A204.1 (cell line): ENCODE measurements at regions not wholly inside any gene's neighbourhood (a gene's known extent, or its start where the extent isn't known, plus 50 kb on each side); places are given as distances from the start of the nearest gene placed in this dataset.

Experiments used
- FAIRE-seq: peaks from 2 replicates; lab custom pipeline; 2012; peaks lifted over from hg19 to GRCh38; lab: Jason Lieb, UNC

DNA sequence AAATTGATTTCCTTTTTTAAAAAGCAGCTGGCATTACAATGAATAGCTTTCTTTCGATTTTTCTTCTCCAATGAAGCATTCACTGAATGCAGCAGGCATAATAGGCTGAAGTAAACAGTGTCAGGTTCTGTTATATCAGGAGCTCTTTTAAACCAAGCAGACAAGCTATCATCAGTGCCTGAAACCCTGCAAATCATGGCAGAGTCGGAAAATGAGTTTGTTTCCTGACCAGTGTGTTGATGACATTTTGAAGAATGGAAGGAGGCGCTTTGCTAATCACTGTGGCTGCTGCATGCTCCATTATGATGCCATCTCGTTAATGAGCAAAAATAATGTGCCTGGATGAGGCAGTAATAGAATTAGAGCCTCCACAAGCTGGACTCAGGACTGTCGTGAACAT, 284.5 kb downstream of the ZNF608 start:
- FAIRE-seq, result no peak

DNA sequence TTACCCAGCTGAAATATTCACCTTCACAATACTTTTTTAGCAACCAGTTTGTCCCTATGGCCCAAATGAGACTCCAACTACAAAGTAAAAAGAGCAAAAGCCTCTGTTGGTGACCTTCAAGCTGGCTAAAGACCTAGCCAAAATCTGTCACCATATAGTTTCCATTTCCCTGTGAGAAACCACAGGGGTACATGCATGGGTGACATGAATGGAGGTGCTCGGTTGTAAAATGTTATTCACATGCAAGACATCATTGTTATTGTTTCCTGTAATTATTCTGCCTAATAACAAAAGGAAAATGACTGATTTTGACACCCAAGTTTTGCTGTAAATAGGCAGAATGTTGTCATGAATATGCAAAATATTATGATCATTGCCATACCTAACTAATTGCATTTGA, 285.3 kb downstream of the ZNF608 start:
- no peak for FAIRE-seq

DNA sequence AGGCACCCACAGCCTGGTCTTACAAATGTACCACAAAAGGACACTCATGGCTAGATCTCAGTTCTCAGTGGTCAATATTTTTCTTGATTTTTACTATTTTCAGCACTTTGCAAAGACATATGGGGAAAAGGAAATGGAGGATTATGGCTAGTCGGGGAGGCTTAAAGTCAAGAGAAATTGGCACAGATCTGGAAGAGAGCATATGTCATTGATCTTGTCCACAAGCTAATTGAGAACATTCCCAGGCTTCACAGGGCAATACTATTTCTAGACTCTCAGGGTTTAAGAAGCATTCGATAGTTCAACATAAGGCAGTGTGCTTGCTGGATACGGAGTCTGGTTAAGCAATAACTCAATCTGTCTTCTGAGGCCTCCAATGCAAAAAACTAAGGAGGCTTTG, 285.8 kb downstream of the ZNF608 start:
- FAIRE-seq, result no peak

DNA sequence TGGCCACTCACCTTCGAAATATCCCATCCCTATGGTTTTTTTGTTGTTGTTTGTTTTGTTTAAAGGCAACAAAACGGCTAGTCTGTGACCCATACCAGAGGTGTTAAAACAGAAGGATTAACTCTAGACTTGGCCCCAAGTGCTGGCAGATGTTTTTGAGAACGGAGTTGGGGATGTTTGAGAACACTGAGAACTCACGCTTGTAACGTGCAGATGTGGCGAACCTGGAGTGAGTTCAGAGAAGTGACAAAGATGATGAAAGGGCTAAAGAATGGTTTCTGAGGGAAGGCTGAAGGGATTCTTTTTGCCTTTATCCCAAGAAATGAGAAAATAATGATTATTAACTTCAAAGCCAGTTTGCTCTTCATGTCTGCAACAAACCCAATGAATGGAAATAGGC, 286.5 kb downstream of the ZNF608 start:
- no peak for FAIRE-seq

DNA sequence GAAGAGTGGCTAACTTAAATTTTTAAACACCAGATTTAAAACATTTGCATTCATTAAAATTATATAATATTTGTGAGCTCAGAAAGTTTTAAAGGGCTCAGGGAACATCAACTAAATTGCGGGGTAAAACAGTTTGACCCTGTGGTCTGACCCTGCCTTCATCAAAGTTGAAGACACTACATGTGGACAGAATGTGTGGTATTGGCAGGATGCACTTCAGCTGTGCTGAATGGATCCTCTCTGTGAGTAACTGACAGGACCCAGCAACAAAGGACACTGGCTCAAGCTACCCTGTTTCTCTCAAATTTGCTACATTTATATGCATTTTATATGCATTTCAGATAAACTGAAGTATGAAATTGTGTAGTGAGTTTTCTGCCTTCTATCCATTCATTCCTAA, 288.5 kb downstream of the ZNF608 start:
- no peak for FAIRE-seq

DNA sequence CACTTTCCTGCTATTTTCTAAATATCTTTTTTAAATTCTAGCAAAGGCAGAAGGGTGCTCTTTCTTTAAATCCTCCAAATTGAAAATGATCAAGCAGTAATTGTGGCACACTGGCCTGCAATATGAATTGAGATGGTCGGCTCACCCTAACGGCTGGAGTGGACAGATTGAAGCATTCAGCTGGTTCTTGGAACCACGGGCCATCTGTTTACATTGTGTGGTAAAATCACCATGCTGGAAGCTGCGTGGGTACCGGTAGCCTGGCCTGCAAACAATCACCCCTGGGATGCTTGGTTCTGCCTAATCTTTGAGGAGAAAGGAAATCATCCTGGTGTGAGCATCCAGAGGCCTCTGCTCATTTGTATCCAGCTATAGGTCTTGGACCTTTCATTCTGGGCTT, 289.3 kb downstream of the ZNF608 start:
- FAIRE-seq, result no peak

DNA sequence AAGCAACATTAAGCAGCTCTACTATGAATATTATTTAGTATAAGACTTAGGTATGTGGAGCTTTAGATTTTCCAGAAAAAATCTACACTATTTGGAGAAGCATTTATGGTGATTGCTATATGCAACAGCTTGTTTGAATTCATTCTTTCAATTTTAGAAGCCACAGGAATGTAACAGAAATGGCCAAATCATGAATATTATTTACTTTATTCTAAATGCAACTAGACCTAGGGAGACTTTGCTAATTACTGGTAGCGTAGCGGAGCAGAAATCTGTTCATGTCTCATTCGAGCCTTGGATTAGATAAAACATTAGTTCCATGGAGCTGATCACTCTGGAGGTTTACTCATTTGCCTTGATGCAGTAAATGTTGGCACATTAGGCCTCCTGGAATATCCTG, 290.2 kb downstream of the ZNF608 start:
- FAIRE-seq, result no peak

DNA sequence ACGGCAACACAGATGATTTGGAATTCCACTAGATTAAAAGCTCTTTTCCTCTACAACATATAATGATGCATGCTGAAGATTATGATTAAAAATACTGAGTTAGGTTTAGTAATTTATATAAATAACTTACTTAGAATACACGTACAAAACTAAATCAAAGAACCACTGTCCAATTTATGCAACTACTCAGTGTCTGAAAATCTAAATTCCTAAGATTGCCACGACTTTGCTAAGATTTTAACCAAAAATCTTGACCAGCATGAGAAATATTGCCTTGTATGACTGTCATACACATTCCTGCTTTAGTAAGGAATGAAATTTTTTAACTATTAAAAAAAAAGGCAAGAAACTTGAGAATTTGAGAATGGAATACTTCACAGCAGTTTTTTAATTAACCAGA, 292.4 kb downstream of the ZNF608 start:
- FAIRE-seq, result no peak

DNA sequence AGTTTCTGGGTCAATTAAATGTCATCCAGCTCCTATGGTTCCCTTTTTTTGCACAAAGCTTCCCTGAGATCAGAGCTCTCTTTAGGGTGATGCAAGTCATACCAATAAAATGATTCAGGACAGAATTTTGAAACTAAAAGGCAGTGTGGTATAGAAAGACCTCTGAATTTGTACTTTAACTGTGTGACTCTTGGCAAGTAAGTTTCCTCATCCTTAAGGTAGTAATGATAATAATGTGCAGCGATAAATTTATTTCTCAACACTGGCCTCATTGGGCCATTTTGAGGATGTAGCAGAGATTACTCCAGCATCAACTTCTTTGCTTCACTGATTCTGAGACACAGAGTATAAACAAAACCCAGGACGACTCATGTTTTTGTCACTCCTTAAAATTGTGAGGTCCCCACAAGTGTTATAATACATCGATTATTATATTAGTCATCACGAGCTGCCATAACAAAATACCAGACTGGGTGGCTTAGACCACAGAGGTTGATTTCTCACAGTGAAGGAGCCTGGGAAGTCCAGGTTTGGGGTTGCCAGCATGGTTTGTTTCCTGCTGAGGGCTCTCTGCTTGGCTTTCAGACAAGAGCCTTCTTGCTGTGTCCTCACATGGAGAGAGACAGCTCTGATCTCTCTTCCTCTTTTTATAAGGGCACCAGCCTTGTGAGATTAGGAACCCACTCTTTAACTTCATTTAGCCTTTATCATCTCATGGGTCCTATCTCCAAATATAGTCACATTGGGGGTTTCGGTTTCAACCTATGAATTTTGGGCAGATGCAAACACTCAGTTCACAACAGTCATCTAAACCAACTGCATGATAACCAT, 293.0 kb downstream of the ZNF608 start:
- no peak for FAIRE-seq

DNA sequence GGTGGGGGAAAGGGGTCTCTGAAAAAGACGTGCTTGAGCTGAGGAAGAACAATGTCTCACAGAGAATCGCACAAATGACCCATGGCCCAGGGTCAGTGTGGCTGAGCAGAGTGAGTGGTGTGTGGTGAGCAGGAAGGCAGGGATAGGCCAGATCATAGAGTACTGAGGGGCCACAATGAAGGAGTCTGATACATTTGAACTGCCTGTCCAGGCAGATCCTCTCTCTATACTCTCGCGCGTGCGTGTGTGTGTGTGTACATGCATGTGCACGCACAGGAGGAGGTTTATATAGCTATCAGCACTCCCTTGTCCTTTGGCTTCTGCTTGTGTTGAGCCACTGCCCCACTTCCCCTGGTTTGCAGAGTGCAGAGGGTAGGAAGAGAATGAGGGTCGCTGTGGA, 294.0 kb downstream of the ZNF608 start:
- no peak for FAIRE-seq

DNA sequence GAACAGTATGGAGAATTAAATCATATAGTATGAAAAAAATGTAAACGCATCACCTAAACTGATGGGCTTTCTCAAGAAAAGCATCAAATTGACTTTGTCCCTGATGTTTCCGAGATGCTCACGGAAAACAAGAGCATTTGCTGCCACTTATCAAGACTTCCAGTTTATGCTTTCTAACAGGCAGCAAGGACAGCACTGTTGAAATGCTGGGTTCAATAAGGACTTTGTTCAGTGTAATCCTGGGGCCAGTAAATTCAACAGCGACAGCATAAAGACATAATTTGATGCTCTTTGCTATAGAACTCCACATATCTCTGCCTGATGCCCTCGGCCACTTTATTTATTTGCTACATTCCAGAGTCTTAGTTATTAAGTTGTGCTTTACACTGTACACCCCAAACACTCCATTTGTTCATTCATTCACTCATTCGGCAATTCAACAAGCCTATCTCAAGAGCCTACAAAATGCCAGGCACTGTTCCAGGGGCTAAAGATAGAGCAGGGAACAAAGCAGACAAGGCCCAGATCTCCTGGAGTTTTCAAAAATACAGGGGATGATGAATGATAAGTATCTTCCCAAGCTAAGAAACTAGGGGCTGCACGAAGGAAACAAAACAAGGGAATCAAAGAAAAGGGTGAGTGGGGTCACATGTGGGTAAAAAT, 294.6 kb downstream of the ZNF608 start:
- FAIRE-seq, result no peak

DNA sequence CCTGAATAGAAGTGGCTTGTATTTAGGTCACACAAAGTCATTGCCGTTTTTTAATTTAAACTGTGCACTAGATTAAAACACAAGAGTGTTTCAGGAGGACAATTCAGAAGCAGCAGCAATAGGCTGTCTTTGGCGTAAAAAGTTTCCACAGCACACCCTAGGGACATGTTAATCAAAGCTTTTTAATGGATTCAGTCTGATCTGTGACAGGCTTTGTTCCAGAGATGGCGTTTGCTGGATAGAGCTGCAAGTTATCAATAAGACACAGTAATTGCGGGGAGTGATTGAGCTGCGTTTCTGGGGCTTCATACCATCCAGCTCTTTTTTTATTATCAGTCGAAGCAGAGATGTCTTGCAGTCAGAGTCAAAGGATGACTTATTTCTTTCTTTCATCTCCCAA, 300.3 kb downstream of the ZNF608 start:
- no peak for FAIRE-seq

DNA sequence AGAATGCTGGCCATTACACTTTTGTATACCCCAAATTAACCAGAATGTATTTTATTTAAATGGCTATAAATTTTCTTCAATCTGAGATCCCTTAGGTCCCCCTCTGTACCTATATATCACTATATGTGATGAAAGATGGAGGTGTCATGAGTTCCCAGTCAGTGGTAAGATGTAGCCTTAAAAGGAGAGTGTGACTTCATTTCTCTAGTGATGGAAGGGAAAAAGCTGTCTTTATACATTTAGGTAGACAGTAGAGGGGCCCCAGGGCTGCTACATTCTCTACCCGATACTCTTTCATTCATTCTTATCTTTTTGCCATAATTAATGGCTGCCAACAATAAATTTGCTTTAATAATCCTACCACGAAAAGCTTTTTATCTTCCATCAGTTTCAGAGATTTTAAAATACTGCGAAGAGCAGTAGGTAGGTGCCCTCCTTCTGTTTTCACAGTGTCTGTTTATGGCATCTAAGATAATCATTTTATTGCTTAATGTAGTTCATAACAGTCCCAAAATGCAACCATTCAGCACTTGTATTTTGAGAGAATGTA, 301.3 kb downstream of the ZNF608 start:
- no peak for FAIRE-seq

DNA sequence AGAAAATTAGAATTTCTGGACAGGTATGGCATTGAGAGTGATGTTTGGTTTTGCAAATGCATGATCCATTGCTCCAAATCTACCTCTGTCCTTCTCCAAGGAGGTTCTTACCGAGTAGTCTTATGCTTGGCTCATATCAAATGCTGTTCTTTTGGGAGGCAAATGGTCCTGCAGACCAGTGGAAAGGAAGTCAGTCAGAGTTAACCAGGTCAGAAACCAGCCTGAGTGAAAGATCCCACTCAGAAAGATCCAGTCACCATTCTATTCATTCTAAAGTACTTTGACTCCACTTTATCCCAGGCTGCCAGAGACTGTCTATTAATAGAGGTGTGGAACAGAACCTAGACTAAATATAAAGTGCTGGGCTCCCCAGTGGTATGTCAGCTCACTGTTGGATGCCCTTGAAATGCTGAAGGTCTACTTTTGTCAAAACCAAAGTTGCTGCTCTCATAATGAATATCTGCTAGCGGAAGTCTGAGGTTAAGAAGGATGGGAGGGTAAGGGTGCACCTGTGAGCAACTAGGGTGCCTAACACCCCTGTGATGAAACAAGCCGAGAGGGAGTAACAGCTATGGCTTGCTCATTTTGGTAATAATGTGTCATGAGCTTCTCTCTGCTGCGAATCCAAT, 302.2 kb downstream of the ZNF608 start:
- FAIRE-seq, result no peak

DNA sequence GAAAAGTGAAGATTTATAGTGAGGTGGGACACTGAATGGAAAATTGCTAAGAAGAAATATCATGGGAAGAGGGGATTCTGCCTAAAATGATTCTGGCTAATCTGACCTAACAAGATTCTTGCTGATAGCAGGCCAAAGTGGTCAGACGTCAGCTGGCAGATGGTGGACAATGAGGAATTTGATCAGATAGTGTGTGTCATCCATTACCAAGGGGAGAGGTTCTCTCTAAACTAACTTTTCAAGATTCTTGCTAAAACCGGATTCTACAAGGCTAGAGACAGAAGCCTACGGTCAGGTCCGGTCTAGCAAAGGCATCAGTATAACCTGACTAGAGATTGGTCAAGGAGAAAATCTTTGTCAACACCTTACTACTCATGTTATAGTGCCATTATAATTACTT, 306.0 kb downstream of the ZNF608 start:
- no peak for FAIRE-seq

DNA sequence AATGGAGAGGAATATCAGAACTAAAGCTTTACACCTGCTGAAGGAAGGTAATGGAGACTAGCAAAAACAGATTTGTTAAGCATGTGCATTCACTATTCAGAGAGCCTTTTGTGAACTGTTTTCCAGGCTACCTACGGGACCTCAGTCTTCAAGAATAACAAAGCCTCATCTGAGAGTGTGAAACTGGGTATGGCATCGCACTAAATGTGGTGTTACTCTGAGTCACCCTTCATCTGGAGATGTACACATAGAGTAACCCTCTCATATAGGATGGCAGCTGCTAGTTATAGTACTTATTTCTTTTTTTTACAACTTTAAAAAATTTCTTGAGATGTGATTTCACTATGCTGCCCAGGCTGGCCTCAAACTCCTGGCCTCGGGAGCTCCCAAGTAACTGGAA, 306.8 kb downstream of the ZNF608 start:
- no peak for FAIRE-seq

DNA sequence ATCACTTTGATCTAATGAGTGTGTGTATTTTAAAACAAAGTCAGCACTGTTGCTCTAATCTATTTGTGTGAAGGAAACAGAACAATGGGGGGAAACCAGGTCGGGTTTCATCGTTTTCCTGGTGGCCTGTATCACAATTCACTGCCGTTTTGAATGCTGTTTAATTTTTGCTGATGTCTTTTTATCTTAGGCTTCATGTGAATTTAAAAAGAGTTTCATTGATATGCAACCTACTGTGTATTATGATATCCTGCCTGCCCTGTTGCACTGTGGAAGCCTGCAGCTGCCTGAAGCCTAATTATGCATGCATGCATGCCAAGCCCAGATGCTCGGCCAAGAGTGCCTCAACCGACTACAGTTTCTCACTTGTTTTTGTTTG, 307.5 kb downstream of the ZNF608 start:
- FAIRE-seq, result no peak

DNA sequence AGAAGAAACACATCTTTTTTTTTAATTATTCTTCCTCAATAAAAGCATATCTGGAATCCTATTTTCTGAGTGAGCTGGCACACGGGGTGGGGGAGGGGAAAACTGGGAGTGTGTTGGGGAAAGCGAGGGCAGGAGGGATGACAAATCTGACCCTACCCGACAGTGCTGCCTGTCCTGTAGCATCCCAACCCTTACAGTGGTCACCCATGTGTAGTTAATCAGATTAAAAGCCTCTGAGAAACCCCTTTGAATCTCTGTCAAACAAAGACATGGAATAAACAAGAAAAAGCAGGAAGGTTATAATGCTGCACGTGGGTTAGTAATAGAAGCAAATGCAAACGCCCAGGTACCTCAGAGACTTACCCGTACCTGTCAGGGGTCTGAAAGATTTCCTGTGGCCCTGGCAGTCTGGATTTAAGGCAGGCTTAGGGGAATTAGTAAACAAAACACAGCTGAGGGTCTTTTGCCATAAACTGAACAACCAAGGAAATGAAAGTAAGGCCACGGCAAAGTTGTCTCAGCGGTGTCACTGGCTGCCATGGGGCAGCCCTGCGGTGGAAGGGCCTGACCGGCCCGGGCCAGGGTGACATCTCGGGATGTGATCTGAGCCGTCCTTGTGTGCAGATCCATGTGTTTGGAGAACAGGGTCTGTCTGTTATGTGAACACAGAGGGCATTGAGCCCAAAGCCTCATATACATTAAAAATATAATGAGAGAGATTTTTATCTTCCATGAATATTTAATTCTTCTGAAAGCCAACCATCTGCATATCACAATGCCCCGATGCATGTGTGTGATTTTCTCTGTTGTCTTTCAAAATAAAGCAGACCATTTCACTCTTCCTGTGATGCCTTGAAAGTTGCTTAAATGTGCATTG, 308.2 kb downstream of the ZNF608 start:
- FAIRE-seq, result no peak

DNA sequence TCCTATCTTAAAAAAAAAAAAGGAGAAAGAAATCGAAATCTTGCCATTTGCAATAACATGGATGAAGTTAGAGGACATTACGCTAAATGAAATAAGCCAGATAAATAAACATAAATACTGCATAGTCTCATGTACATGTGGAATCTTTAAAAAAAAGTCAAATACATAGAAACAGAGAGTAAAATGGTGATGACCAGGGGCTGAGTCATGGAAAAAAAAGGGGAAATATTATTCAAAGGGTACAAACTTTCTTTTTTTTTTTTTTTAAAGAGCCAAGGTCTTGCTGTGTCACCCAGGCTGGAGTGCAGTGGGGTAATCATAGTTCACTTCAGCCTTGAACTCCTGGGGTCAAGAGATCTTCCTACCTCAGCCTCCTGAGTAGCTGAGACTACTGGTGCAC, 310.1 kb downstream of the ZNF608 start:
- FAIRE-seq, result no peak

DNA sequence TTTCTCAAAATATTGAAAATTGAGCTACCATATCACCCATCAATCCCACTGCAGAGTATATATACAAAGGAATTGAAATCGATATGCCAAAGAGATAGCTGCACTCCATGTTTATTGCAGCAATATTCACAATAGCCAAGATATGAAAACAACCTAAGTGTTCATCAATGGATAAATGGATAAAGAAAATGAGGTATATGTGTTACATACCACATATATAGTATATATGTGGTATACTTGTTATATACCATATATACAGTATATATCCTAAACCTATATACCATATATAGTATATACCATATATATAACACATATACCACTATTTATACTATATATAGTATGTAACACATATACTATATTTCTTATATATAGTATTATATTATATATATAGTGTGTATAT, 313.3 kb downstream of the ZNF608 start:
- peak; percentile 65 for FAIRE-seq

DNA sequence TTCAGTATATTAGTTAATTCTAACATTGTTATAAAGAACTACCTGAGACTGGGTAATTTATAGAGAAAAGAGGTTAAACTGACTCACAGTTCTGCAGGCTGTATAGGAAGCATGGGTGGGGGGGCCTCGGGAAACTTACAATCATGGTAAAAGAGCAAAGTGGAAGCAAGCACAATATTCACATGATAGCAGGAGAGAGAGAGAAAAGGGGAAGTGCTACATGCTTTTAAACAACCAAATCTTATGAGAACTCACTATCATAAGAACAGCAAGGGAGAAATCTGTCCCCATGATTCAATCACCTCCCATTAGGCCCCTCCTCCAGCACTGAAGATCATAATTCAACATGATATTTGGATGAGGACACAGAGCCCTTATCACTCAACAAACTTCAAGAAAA, 324.9 kb downstream of the ZNF608 start:
- no peak for FAIRE-seq

DNA sequence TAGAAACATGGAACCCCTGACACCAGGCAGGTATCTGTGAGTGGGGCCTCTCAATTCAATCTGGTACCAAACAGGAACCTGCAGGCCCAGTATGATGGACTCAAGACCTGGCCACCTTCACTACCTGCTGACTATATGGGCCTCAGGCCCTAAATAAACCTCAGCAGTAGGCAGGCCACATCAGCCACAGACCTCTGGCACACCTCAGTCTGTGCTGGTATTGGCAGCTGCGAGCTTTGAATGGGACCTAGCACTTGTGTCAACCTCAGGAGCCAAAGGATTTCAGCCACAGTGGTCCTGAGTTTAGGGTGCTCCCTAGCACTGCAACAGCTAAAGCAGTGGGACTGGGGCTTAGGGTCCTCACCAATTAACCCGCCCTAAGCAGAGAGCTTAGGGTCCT, 325.5 kb downstream of the ZNF608 start:
- no peak for FAIRE-seq
